Gastrocnemius medialis (tissue), 4 donors: ENCODE measurements at regions not wholly inside any gene's neighbourhood (a gene's known extent, or its start where the extent isn't known, plus 50 kb on each side); places are given as distances from the start of the nearest gene placed in this dataset.

Source experiments
- POLR2A ChIP-seq, 2 donors: fragments of 450-650 bp; IDR thresholded peaks; one replicate each; pipeline ENCODE4 v1.6.1; 2017; ENCODE audit warnings: antibody characterized with exemption in 2 of 2, mild to moderate bottlenecking in 2 of 2, moderate library complexity in 2 of 2
- TF ChIP-seq, protein P1 (sequence below), 5 experiments: fragments of 450-650 bp in 3 of 5; fragments of 200-600 bp in 2 of 5; sonication (generic) in 2 of 5; IDR thresholded peaks in 4 of 5; conservative IDR thresholded peaks in 1 of 5; 1 replicate in 4 of 5; 2 replicates in 1 of 5; pipeline ENCODE4 v1.5.1; 2016 to 2019; ENCODE audit warnings: antibody characterized with exemption in 5 of 5, mild to moderate bottlenecking in 3 of 5, moderate library complexity in 3 of 5

DNA sequence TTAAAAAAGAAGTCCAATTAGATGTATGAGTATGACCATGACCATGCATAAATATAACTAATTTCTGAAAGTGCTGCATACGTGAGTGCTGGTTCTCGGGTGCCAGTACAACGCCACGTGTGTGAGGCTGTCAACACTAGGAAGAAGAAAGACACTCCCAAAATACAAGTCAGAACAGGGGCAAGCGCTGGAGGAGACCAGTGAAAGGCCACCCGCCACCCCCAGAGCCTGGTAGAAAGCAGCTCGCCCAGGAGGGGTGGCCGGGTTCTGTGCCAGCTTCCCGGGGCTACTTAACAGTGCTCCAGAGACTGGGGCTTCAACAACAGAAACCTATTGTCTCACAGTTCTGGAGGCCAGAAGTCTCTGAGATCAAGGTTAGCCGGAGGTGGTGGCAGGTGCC is 147.6 kb downstream of the RTP5 start:
- TF ChIP-seq, protein P1, sequence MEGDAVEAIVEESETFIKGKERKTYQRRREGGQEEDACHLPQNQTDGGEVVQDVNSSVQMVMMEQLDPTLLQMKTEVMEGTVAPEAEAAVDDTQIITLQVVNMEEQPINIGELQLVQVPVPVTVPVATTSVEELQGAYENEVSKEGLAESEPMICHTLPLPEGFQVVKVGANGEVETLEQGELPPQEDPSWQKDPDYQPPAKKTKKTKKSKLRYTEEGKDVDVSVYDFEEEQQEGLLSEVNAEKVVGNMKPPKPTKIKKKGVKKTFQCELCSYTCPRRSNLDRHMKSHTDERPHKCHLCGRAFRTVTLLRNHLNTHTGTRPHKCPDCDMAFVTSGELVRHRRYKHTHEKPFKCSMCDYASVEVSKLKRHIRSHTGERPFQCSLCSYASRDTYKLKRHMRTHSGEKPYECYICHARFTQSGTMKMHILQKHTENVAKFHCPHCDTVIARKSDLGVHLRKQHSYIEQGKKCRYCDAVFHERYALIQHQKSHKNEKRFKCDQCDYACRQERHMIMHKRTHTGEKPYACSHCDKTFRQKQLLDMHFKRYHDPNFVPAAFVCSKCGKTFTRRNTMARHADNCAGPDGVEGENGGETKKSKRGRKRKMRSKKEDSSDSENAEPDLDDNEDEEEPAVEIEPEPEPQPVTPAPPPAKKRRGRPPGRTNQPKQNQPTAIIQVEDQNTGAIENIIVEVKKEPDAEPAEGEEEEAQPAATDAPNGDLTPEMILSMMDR (IDR thresholded peaks at IDR 0.05 in 4 of 5, conservative IDR thresholded peaks at IDR 0.05 in 1 of 5), result no peak
- TF ChIP-seq POLR2A (IDR thresholded peaks at IDR 0.05), result no peak
